SK-N-SH (cell line): ENCODE measurements at regions not wholly inside any gene's neighbourhood (a gene's known extent, or its start where the extent isn't known, plus 50 kb on each side); places are given as distances from the start of the nearest gene placed in this dataset.

Experiments
- CTCF ChIA-PET: fragments of 300-600, 350-600 bp; formaldehyde crosslinking; extraction: SDS; loops from one replicate; lab custom pipeline; 2021; lab: Yijun Ruan, JAX
- POLR2A ChIA-PET: fragments of 350-600 bp; sonication (Branson Sonifier 250); formaldehyde crosslinking; extraction: SDS; loops from one replicate; lab custom pipeline; 2020; ENCODE audit warnings: antibody characterized with exemption, inconsistent platforms; lab: Yijun Ruan, JAX
- DNase-seq: peaks from one replicate; pipeline ENCODE4 v3.0.0; 2012
- H2AFZ ChIP-seq: fragments of 200-600 bp; sonication (generic); 2 replicates; pipeline ENCODE4 v1.8.1; 2016; ENCODE audit warnings: antibody characterized with exemption, mild to moderate bottlenecking, low read depth
- H3F3A ChIP-seq: fragments of 200-600 bp; sonication (generic); replicated peaks from 2 replicates; pipeline ENCODE3; 2016; ENCODE audit warnings: antibody characterized with exemption, mild to moderate bottlenecking; ENCODE audit not compliant: insufficient read depth
- H3K27ac ChIP-seq, 2 experiments: fragments of 200-500 bp in 1 of 2; fragments of 200-600 bp in 1 of 2; sonication (Bioruptor generic) in 1 of 2; sonication (generic), shearing (Covaris generic) in 1 of 2; 2 replicates each; pipeline versions ENCODE4 v1.5.1 to v1.6.1; 2014 to 2016; ENCODE audit warnings: low read depth in 2 of 2, inconsistent platforms in 1 of 2, low read length in 1 of 2, mild to moderate bottlenecking in 1 of 2, mixed read lengths in 1 of 2
- H3K27me3 ChIP-seq: fragments of 200-600 bp; sonication (generic), shearing (Covaris generic); 2 replicates; pipeline ENCODE4 v1.6.1; 2016; ENCODE audit warnings: mixed run types; ENCODE audit not compliant: insufficient read depth
- H3K36me3 ChIP-seq, 2 experiments: fragments of 200-500 bp in 1 of 2; fragments of 200-600 bp in 1 of 2; sonication (Bioruptor generic) in 1 of 2; sonication (generic) in 1 of 2; replicated peaks in 1 of 2; 2 replicates each; pipeline versions ENCODE3 to v1.5.1; 2014 to 2016; ENCODE audit warnings: low read length in 1 of 2, mild to moderate bottlenecking in 1 of 2; ENCODE audit not compliant: insufficient read depth in 2 of 2, control insufficient read depth in 1 of 2
- H3K4me1 ChIP-seq, 2 experiments: fragments of 200-500 bp in 1 of 2; fragments of 200-600 bp in 1 of 2; sonication (Bioruptor generic) in 1 of 2; sonication (generic), shearing (Covaris generic) in 1 of 2; 2 replicates each; pipeline versions ENCODE4 v1.5.1 to v1.6.1; 2014 to 2016; ENCODE audit warnings: low read depth in 1 of 2, low read length in 1 of 2, mixed run types in 1 of 2; ENCODE audit not compliant: insufficient read depth in 2 of 2, control insufficient read depth in 1 of 2
- H3K4me2 ChIP-seq: fragments of 200-600 bp; sonication (generic), shearing (Covaris generic); 2 replicates; pipeline ENCODE4 v1.6.1; 2017; ENCODE audit warnings: mixed run types
- H3K4me3 ChIP-seq, 2 experiments: fragments of 200-500 bp in 1 of 2; fragments of 200-600 bp in 1 of 2; sonication (Bioruptor generic) in 1 of 2; sonication (generic), shearing (Covaris generic) in 1 of 2; 2 replicates each; pipeline versions ENCODE4 v1.5.1 to v1.8.1; 2014 to 2016; ENCODE audit warnings: low read depth in 2 of 2, inconsistent platforms in 1 of 2, low read length in 1 of 2, mild to moderate bottlenecking in 1 of 2, mixed read lengths in 1 of 2, moderate library complexity in 1 of 2
- H3K79me2 ChIP-seq: fragments of 200-600 bp; sonication (generic); 2 replicates; pipeline ENCODE4 v1.8.1; 2017; ENCODE audit warnings: mild to moderate bottlenecking; ENCODE audit not compliant: insufficient read depth
- H3K9ac ChIP-seq: fragments of 200-600 bp; sonication (generic); 2 replicates; pipeline ENCODE4 v1.6.1; 2017; ENCODE audit warnings: mixed run types
- H3K9me2 ChIP-seq: fragments of 200-600 bp; sonication (generic); 2 replicates; pipeline ENCODE4 v1.6.1; 2017; ENCODE audit warnings: mixed run types
- H3K9me3 ChIP-seq: fragments of 200-600 bp; sonication (generic); 2 replicates; pipeline ENCODE4 v1.6.1; 2017; ENCODE audit warnings: mixed run types, mild to moderate bottlenecking, moderate library complexity
- H4K20me1 ChIP-seq: fragments of 200-600 bp; sonication (generic); 2 replicates; pipeline ENCODE4 v1.6.1; 2017; ENCODE audit warnings: mild to moderate bottlenecking, mixed run types; ENCODE audit not compliant: insufficient read depth
- FOXJ3 ChIP-seq: sonication (generic); formaldehyde crosslinking; IDR thresholded peaks from 2 replicates; pipeline ENCODE4 v1.5.1; 2020; ENCODE audit warnings: mild to moderate bottlenecking, missing genetic modification reagents
- FOXM1 ChIP-seq: IDR thresholded peaks from 2 replicates; pipeline ENCODE4 v1.4.0; 2012; ENCODE audit warnings: low read depth, mild to moderate bottlenecking
- RCOR1 ChIP-seq: fragments of 150-350 bp; IDR thresholded peaks from 2 replicates; pipeline ENCODE4 v1.6.1; 2017; ENCODE audit warnings: antibody characterized with exemption, low read length
- REST ChIP-seq: IDR thresholded peaks from 2 replicates; pipeline ENCODE4 v1.6.1; 2012; ENCODE audit warnings: mild to moderate bottlenecking, low read depth, low read length, moderate library complexity
- RFX5 ChIP-seq: IDR thresholded peaks from 2 replicates; pipeline ENCODE4 v1.6.1; 2012; ENCODE audit warnings: mild to moderate bottlenecking, improper control_type of control experiment, low read length
- RXRA ChIP-seq: IDR thresholded peaks from 2 replicates; pipeline ENCODE4 v1.4.0; 2012; ENCODE audit warnings: low read depth, mild to moderate bottlenecking, borderline replicate concordance
- TCF12 ChIP-seq: IDR thresholded peaks from 2 replicates; pipeline ENCODE4 v1.4.0; 2012
- YY1 ChIP-seq: IDR thresholded peaks from 2 replicates; pipeline ENCODE4 v1.4.0; 2012; ENCODE audit warnings: low read depth, mild to moderate bottlenecking
- ZBTB33 ChIP-seq: IDR thresholded peaks from 2 replicates; pipeline ENCODE4 v1.4.0; 2012; ENCODE audit warnings: low read depth, borderline replicate concordance
- WGBS: methylation state at CpG from one replicate; pipeline ENCODE4 v1.1.6; 2017; ENCODE audit warnings: low lambda C conversion rate; 5-methylcytosine and 5-hydroxymethylcytosine counted together

- Histone ChIP-seq H2AFZ (no peak overlapping the region), H3K9me2 (no peaks in the 10 kb centered on the region), H3K4me3 (no peak overlapping the region), H3F3A (no peaks in the 10 kb centered on the region), H3K27me3 (no peaks in the 10 kb centered on the region), H4K20me1 (no peaks in the 10 kb centered on the region), H3K36me3 (no peaks in the 10 kb centered on the region), H3K27ac (no peak overlapping the region), H3K9me3 (no peaks in the 10 kb centered on the region), H3K79me2 (no peaks in the 10 kb centered on the region)
- no peak for DNase-seq
- POLR2A ChIA-PET = no interaction called here
- TF ChIP-seq ZBTB33 (no peak), TCF12 (no peak), RCOR1 (no peak)
- TF ChIP-seq, all 33 proteins: peak for 0
- Histone ChIP-seq H3K4me1 (no peaks in the 10 kb centered on the region), H3K4me2 (no peak overlapping the region), H3K9ac (no peak overlapping the region)
- WGBS = 53% methylated on average over 1 of the region's 1 CpG
- CTCF ChIA-PET = interaction anchor here (1.5 kb wide), 1 partner anchor 181 kb away, joined by 3 read pairs; no protein-coding TSS in a partner anchor
Observed at GRCh38 chr7:46071601-46072000, 150.5 kb upstream of the IGFBP3 start.

GRCh38 chr7:46071076-46071475, 150.0 kb upstream of the IGFBP3 start:
- DNase-seq = no peak
- Histone ChIP-seq H3F3A (no peaks in the 10 kb centered on the region), H4K20me1 (no peaks in the 10 kb centered on the region), H3K4me1 (no peaks in the 10 kb centered on the region), H3K4me3 (no peak overlapping the region), H2AFZ (no peak overlapping the region), H3K9me2 (no peaks in the 10 kb centered on the region), H3K9me3 (no peaks in the 10 kb centered on the region), H3K79me2 (no peaks in the 10 kb centered on the region), H3K9ac (no peak overlapping the region), H3K4me2 (no peak overlapping the region), H3K36me3 (no peaks in the 10 kb centered on the region), H3K27me3 (no peaks in the 10 kb centered on the region), H3K27ac (no peak overlapping the region)
- no peak for TF ChIP-seq YY1
- TF ChIP-seq ZBTB33 = no peak
- TF ChIP-seq FOXJ3 (CRISPR knock-in tag) = no peak
- no peak for TF ChIP-seq FOXM1
- no peak for TF ChIP-seq TCF12
- no peak for TF ChIP-seq RXRA
- no peak for TF ChIP-seq RFX5
- TF ChIP-seq REST = no peak
- ChIA-PET CTCF (interaction anchor here (0.8 kb wide), 1 partner anchor 148 kb away, joined by 3 read pairs; no protein-coding TSS in a partner anchor), POLR2A (no interaction called here)
- WGBS = 85% methylated on average over 3 of the region's 3 CpGs
